H9 (cell line): ENCODE measurements at regions not wholly inside any gene's neighbourhood (a gene's known extent, or its start where the extent isn't known, plus 50 kb on each side); places are given as distances from the start of the nearest gene placed in this dataset.

ENCODE experiments used
- DNase-seq: peaks from one replicate; pipeline ENCODE4 v3.0.0-alpha.2; 2017
- H2AFZ ChIP-seq: one replicate; pipeline ENCODE4 v1.6.1; 2013; ENCODE audit warnings: mild to moderate bottlenecking, low read length, control low read depth, moderate library complexity
- H2AK5ac ChIP-seq: 2 replicates; pipeline ENCODE4 v1.6.1; 2013; ENCODE audit warnings: low read length, control low read depth, mixed read lengths; ENCODE audit not compliant: insufficient read length
- H2BK120ac ChIP-seq: one replicate; pipeline ENCODE4 v1.6.1; 2013; ENCODE audit warnings: low read depth, mild to moderate bottlenecking, low read length, control low read depth, inconsistent platforms; ENCODE audit not compliant: poor library complexity, severe bottlenecking
- H2BK12ac ChIP-seq: 2 replicates; pipeline ENCODE4 v1.6.1; 2013; ENCODE audit warnings: low read length, control low read depth, mixed read lengths, low read depth; ENCODE audit not compliant: insufficient read length
- H2BK15ac ChIP-seq: 2 replicates; pipeline ENCODE4 v1.6.1; 2013; ENCODE audit warnings: low read depth, low read length, control low read depth
- H2BK20ac ChIP-seq: one replicate; pipeline ENCODE4 v1.6.1; 2013; ENCODE audit warnings: low read depth, mild to moderate bottlenecking, low read length, control low read depth, inconsistent platforms; ENCODE audit not compliant: poor library complexity, severe bottlenecking
- H2BK5ac ChIP-seq: 2 replicates; pipeline ENCODE4 v1.6.1; 2013; ENCODE audit warnings: low read length, control low read depth, mixed read lengths; ENCODE audit not compliant: insufficient read length
- H3K14ac ChIP-seq: 2 replicates; pipeline ENCODE4 v1.6.1; 2013; ENCODE audit warnings: low read length, control low read depth; ENCODE audit not compliant: insufficient read depth
- H3K18ac ChIP-seq: 2 replicates; pipeline ENCODE4 v1.6.1; 2013; ENCODE audit warnings: low read depth, mild to moderate bottlenecking, mixed read lengths, low read length, control low read depth; ENCODE audit not compliant: insufficient read length
- H3K23ac ChIP-seq: 2 replicates; pipeline ENCODE4 v1.6.1; 2013; ENCODE audit warnings: low read length, control low read depth, mixed read lengths, low read depth; ENCODE audit not compliant: insufficient read length
- H3K23me2 ChIP-seq: 2 replicates; pipeline ENCODE4 v1.6.1; 2013; ENCODE audit warnings: low read depth, mild to moderate bottlenecking, mixed read lengths, low read length, control low read depth; ENCODE audit not compliant: insufficient read length, poor library complexity, severe bottlenecking
- H3K27ac ChIP-seq: 2 replicates; pipeline ENCODE4 v1.5.1; 2013; ENCODE audit warnings: low read length, control low read depth, mixed read lengths, low read depth; ENCODE audit not compliant: insufficient read length
- H3K27me3 ChIP-seq: 2 replicates; pipeline ENCODE4 v1.6.1; 2013; ENCODE audit warnings: low read length, control low read depth, inconsistent platforms; ENCODE audit not compliant: insufficient read depth
- H3K4ac ChIP-seq: 2 replicates; pipeline ENCODE4 v1.6.1; 2013; ENCODE audit warnings: low read depth, mild to moderate bottlenecking, control low read depth, inconsistent platforms, low read length, moderate library complexity
- H3K4me1 ChIP-seq: 2 replicates; pipeline ENCODE4 v1.6.1; 2013; ENCODE audit warnings: low read length, control low read depth, inconsistent platforms; ENCODE audit not compliant: insufficient read depth
- H3K4me2 ChIP-seq: 2 replicates; pipeline ENCODE4 v1.6.1; 2013; ENCODE audit warnings: low read length, control low read depth, mixed read lengths; ENCODE audit not compliant: insufficient read length, insufficient read depth
- H3K56ac ChIP-seq: 2 replicates; pipeline ENCODE4 v1.6.1; 2013; ENCODE audit warnings: low read depth, mild to moderate bottlenecking, mixed read lengths, low read length, control low read depth; ENCODE audit not compliant: insufficient read length
- H3K79me1 ChIP-seq: 2 replicates; pipeline ENCODE4 v1.6.1; 2013; ENCODE audit warnings: low read depth, mild to moderate bottlenecking, moderate library complexity, low read length, control low read depth, inconsistent platforms; ENCODE audit not compliant: insufficient read depth, poor library complexity, severe bottlenecking
- H3K79me2 ChIP-seq: 2 replicates; pipeline ENCODE4 v1.6.1; 2013; ENCODE audit warnings: low read length, control low read depth, inconsistent platforms; ENCODE audit not compliant: insufficient read depth
- H3K9ac ChIP-seq: 2 replicates; pipeline ENCODE4 v1.6.1; 2013; ENCODE audit warnings: low read length, control low read depth, mixed read lengths; ENCODE audit not compliant: insufficient read length; ENCODE audit errors: extremely low read depth
- H3K9me3 ChIP-seq: one replicate; pipeline ENCODE4 v1.6.1; 2013; ENCODE audit warnings: low read depth, low read length, inconsistent platforms; ENCODE audit not compliant: control insufficient read depth
- H3T11ph ChIP-seq: one replicate; pipeline ENCODE4 v1.6.1; 2013; ENCODE audit warnings: mild to moderate bottlenecking, low read length, control low read depth, inconsistent platforms
- H4K20me1 ChIP-seq: one replicate; pipeline ENCODE4 v1.6.1; 2013; ENCODE audit not compliant: control insufficient read depth, insufficient read length, insufficient read depth
- H4K5ac ChIP-seq: 2 replicates; pipeline ENCODE4 v1.6.1; 2013; ENCODE audit warnings: low read depth, mild to moderate bottlenecking, mixed read lengths, low read length, control low read depth; ENCODE audit not compliant: insufficient read length
- H4K8ac ChIP-seq: replicated peaks from 2 replicates; pipeline ENCODE4 v1.6.1; 2013; ENCODE audit warnings: low read length, control low read depth, mixed read lengths, low read depth; ENCODE audit not compliant: insufficient read length
- H4K91ac ChIP-seq: 2 replicates; pipeline ENCODE4 v1.6.1; 2013; ENCODE audit warnings: low read depth, mild to moderate bottlenecking, moderate library complexity, mixed read lengths, low read length, control low read depth; ENCODE audit not compliant: insufficient read length
- H3K27ac Mint-ChIP-seq, 3 experiments: 2 replicates in 2 of 3; 3 replicates in 1 of 3; pipeline ENCODE4 v1.8.0; 2020 to 2021; ENCODE audit warnings: mixed read lengths in 3 of 3, mild to moderate bottlenecking in 1 of 3, moderate library complexity in 1 of 3
- H3K27me3 Mint-ChIP-seq: 2 replicates; pipeline ENCODE4 v1.8.0; 2021; ENCODE audit warnings: low read depth, mild to moderate bottlenecking, moderate library complexity, mixed read lengths
- H3K36me3 Mint-ChIP-seq, 3 experiments: 2 replicates in 2 of 3; 3 replicates in 1 of 3; pipeline ENCODE4 v1.8.0; 2020 to 2021; ENCODE audit warnings: low read depth in 3 of 3, mixed read lengths in 3 of 3; ENCODE audit not compliant: insufficient read depth in 1 of 3
- H3K4me1 Mint-ChIP-seq, 2 experiments: 2 replicates each; pipeline ENCODE4 v1.8.0; 2020; ENCODE audit warnings: mixed read lengths in 2 of 2
- H3K4me3 Mint-ChIP-seq, 2 experiments: 2 replicates in 1 of 2; 3 replicates in 1 of 2; pipeline ENCODE4 v1.8.0; 2020 to 2021; ENCODE audit warnings: mild to moderate bottlenecking in 2 of 2, mixed read lengths in 2 of 2, moderate library complexity in 1 of 2
- H3K9me3 Mint-ChIP-seq, 2 experiments: 2 replicates in 1 of 2; 3 replicates in 1 of 2; pipeline ENCODE4 v1.8.0; 2020; ENCODE audit warnings: mild to moderate bottlenecking in 2 of 2, mixed read lengths in 2 of 2, moderate library complexity in 1 of 2
- CTCF ChIP-seq: fragments of 200-600 bp; sonication (generic); conservative IDR thresholded peaks from 3 replicates; pipeline ENCODE4 v1.8.0; 2021; ENCODE audit warnings: antibody characterized with exemption, mild to moderate bottlenecking
- WGBS: extraction: QIAGEN DNeasy Blood & Tissue Kit; methylation state at CpG from one replicate; pipeline ENCODE4 v1.1.7; 2013; ENCODE audit warnings: missing lambda C conversion rate, low lambda C conversion rate, mixed read lengths; ENCODE audit not compliant: insufficient read length; ENCODE audit errors: extremely low coverage; 5-methylcytosine and 5-hydroxymethylcytosine counted together

- H3K79me1 ChIP-seq: no peaks in the 10 kb centered on the region
- no peak overlapping the region for H3T11ph ChIP-seq
Measured at GRCh38 chr6:28646650-28647049, 121.0 kb downstream of the GPX5 start.

More at GRCh38 chr6:28646650-28647049, 121.0 kb downstream of the GPX5 start:
- Histone ChIP-seq H2BK20ac (no peak overlapping the region), H4K20me1 (no peaks in the 10 kb centered on the region), H3K23me2 (peaks cover 3% of the 10 kb centered on the region), H3K27me3 (no peaks in the 10 kb centered on the region), H3K23ac (no peak overlapping the region), H3K9ac (no peak overlapping the region), H3K4ac (no peak overlapping the region), H3K18ac (no peak overlapping the region), H2BK5ac (no peak overlapping the region), H2BK15ac (no peak overlapping the region), H2AFZ (no peak overlapping the region), H3K79me2 (no peaks in the 10 kb centered on the region), H4K91ac (no peak overlapping the region), H4K8ac (no peak overlapping the region), H3K56ac (no peak overlapping the region), H4K5ac (no peak overlapping the region), H3K4me1 (no peaks in the 10 kb centered on the region), H2BK120ac (no peak overlapping the region), H3K14ac (no peak overlapping the region), H2BK12ac (no peak overlapping the region), H3K4me2 (no peak overlapping the region), H2AK5ac (no peak overlapping the region), H3K27ac (no peak overlapping the region), H3K9me3 (no peaks in the 10 kb centered on the region)
- WGBS: no CpG with 5 or more reads among the region's 1 CpG
- Mint-ChIP-seq H3K9me3 (no peaks in the 10 kb centered on the region; a peak in 2 of 5 replicates), H3K27ac (no peak overlapping the region), H3K36me3 (no peaks in the 10 kb centered on the region), H3K4me3 (no peak overlapping the region), H3K4me1 (peaks cover 0 to 3% of the 10 kb centered on the region in 2 experiments; a peak in 1 of 4 replicates), H3K27me3 (peaks cover 2% of the 10 kb centered on the region; the same call in 1 of the 2 replicates)
- no peak for TF ChIP-seq CTCF
- DNase-seq: no peak
